NCI-H187 treated with DMSO at 0.1 percent for 48 hours (cell line): ENCODE measurements at regions not wholly inside any gene's neighbourhood (a gene's known extent, or its start where the extent isn't known, plus 50 kb on each side); places are given as distances from the start of the nearest gene placed in this dataset.

Experiments
- DNase-seq: peaks from one replicate; lab custom pipeline; 2025; lab: John Stamatoyannopoulos, UW

DNA sequence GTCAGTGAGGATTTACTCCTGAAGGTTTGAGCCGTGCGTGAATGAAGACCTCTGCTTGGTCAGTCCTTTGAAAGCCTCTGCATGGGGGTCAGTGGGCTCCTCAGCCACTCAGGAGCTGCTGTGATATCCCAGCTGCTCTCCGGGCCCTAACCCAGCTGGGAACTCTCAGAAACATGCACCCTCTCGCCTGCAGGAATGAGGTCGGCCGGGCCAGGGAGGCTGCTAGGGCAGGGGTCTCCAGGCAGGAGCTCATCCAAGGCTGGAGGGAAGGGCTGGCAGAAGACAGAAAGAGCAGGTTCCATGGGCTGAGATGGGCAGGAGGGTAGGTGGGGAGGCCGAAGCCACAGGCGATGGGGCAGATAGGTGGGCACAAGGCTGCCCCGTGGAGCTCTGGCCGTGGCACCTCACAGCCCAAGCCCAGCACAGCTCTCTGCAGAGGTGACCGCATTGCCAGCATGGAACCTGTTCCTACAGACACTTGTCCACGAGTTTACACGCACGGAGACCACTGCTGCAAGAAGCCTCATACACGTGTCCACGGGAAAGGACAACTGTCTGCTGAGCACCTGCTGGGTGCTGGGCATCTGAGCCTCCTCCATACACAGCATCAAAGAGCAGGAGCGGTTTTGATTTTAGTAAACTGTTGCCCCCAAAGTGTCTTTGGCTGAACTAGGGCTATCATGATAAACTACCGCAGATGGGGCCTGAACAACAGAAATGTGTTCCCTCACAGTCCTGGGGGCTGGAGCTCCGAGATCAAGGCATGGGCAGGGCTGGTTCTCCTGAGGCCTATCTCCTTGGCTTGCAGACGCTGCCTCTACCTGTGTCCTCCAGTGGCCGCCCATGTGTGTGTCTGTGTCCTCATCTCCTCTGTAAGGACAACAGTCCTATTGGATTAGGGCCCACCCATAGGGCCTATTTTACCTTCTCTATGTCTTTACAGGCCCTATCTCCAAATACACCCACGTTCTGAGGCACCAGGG lies 85.2 kb upstream of the ADAMTS2 start:
- DNase-seq: no peak

DNA sequence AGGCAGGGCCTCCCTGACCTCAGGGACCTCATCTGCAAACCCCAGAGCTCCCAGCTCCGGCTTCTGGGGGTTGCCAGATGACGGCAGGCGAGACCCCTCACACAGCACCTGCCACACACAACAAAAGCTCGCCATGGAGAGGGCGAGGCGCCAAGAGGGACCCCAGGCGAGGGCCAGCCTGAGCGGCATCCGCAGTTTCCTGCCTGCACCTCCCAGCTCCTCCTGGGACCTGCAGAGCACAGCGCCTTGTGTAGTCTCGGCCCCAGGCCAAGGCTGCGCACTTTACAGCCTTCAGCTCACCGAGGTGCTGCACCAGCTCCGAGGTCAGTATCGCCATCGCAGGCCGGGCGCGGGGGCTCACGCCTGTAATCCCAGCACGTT lies 82.4 kb upstream of the ADAMTS2 start:
- no peak for DNase-seq

DNA sequence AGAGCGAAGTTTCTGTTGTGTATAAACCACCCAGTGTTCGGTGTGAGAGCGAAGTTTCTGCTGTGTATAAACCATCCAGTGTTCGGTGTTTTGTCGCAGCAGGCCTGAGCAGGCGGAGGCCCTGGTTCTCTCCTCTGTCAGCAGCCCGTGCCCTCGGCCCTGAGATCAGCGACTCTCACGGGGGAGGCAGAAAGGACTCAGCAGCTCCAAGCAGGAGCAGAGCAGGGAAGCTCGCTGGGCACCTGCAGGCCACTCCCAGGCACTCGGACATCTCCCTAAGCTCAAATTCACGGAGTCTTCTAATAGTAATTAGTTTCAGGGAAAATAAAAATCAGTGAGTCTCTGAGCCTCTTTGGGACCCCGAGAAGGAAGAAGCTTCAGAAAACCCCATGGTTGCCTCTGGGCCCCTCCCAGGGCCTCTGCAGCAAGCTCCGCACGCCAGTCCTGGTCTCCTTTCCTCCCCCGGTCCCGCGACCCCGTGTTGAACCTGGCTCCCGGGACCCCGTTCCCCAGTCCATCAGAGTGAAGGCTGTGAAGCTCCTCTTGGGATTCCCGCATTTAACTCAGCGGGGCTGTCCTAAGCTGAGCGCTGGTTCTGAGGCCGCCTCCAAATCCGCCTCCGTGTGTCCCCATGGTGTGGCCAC lies 81.9 kb upstream of the ADAMTS2 start:
- DNase-seq: no peak

DNA sequence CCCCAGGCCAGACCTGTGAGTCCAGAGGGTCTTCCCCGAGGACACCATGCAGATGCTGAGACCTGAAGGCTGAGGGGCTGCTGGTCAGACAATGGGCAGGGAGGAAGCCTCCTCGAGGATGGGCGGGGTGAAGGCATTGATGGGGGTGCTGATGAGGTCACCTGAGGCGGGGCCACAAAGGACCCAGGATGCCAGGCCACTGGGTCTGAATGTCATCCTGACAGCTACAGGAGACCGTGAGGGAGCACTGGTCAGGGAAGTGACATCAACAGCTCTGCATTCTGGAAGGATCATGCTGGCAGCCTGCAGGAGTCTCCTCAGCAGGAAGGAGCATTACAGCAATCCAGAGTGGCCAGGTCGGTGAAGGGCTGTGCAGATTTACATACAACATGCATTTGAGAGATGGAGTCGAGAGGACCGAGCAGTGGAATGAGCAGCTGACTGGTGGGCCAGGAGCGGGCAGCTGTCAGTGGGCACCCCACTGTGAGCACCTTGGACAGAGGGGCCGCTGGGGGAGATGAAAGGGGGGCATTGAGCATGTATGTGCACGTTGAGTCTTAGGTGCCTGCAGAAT lies 77.7 kb upstream of the ADAMTS2 start:
- DNase-seq: no peak

DNA sequence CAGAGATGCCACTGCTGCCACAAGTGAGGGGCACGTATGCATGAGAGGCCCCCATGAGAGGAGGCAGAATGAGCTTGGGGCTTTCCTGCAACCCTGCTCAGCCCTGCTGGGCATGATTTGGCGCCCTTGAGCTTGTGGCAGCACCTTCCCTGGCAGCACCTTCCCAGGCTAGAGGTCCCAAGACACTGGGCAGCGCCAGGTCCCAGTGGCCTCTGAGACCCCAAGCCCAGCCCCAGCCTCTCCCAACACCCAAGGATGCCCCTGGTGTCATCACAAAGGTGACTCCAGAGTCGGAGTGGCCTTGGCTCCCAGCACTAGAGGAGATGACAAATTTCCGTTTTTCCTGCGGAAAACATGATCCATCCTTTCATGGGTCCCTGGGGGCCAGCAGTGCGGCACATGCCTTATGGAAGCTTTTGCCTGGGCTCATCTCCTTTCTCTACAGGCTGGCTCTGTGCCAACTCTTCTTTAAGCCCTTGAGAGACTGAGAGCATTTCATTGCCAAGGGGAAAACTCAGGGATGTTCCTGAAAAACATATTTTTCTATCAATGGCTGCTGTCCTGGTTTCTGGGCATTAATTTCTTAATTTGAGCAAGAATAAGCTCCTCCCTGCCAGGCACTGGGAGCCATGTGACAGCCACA lies 77.1 kb upstream of the ADAMTS2 start:
- no peak for DNase-seq

DNA sequence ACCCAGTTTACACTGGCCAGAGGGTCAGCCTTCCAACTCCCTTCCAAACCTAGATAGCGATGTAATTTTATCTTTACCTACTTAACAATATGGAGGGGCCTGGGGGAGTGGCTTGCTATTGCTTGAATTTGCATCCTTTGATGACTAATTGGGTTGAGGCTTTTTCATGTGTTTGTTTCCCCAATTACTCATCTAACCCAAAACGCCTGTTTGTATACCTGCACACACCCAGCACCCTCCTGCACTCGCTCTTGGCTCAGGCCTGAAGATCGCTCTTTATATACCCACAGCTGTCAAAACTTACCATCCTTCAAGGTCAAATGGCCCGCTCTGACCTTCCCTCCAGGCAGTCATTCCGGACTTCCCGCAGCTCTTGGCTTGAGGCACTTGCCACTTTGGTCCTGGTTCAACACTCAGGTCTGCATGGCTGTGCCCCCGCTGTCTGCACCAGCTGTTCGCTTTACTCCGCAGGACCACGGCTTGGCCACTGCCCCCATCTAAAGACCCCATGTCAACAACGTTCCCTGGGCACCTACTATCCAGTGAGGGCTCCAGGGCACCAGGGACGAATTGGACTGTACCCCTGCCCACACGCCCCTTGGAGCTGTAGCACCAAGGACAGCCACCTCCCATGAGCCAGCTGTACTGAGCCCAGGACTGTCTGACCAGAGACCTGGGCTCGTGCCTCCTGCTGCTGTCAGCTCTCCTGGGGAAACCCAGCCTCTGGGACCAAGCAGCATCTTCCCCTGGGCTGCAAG lies 76.1 kb upstream of the ADAMTS2 start:
- no peak for DNase-seq

DNA sequence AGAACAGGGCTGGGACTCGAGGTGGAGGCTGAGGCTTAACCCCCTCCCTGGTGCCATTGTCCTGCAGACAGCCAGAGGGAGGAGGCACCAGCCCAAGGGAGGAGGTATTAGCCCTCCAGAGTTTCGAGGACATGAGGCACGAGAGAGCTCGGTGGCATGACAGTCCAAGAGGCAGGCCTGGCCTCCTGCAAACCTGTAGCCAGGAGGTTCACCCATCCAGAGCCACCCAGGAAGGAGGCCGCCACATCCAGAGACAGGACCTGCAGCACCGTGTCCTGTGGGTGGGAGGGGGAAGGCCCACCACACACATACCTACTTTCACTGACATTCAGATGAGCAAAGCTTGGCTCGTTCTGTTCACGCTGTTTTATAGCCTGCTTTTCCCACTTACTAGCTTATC lies 75.2 kb upstream of the ADAMTS2 start:
- no peak for DNase-seq

DNA sequence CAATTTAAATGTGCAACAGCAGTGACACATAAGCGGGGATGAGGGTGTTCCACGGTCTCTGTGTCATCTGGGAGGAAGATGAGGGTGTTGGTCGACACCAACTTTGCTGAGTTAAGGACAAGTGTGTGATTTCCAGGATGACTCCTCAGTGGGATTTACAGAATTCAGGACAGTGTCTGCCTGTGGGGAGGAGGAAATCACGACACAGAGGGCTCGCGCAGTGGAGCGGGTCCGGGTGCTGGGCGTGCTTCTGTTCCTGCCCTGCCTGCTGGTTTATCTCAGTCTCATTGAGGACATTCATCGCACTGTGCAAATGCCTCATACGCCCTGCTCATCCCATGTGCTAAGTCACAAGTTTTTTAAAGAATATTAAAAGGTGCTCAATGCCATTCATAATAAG lies 73.7 kb upstream of the ADAMTS2 start:
- no peak for DNase-seq

DNA sequence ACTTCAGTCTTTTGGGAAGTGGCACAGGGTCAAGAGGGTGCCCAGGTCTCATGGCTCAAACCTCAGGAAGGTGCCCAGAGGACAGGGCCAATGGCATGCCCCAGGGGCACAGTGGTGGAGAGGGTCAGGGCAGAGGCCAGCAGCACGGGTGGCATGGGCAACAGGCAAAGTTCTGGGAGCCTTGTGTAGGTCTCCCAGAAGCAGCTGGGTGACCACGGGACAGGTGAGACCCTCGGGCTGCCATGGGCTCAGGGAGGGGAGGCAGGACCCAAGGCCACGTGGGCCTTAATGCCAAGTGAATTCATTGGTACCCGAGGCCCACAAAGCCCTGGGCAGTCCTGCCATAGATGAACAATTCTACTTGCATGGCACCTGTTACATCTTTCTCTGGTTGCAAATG lies 72.4 kb upstream of the ADAMTS2 start:
- no peak for DNase-seq

DNA sequence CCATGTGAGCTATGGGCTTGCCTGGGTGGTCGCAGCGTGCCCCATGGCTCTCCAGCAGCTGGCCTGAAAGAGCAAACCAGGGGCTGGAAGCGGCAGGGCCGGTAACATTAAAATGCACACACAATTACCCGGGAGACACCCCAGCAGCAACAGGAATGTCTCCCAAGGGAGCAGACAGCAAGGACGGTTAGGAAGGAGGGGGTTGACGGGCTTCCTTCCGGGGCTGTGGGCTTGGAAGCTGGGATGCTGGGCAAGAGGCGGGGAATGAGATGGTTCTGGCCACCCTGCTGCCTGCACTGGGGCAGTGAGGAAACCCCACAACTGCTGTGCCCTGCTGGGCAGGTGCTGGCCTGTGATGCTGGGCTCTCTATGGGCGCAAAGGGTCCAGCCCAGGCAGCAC lies 71.8 kb upstream of the ADAMTS2 start:
- DNase-seq: no peak

DNA sequence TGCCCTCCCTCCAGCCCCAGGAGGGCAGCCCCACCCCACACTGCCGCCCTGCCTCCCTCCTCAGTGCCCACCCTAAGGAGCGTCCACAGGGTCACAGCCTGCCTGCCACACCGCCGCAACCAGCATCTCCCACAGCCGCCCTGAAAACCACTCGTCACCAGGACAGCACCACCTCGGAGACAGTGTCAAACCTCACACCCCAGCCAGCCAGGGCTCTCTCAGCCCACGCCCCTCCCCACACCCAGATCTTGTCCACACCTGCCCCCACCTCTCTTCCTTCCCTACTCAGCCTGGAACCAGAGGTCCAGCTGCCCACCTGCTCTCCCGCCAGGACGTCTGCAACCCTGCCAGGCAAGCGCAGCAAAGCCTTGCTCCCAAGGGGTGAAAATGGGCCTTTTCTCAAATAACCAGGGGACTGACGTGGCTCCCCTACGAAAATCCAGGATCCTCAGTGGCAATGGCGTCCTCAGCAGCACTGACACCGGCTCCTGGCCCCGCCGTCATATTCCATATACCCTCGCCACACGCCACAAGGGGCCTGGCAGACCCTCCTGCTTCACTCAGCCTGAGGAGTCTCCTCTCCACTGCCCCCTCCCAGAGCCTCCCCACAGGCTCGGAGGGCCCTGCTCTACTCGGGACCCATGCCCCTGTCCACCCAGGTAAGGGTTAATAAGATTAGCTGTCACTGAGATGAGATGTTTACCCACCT lies 71.0 kb upstream of the ADAMTS2 start:
- DNase-seq: no peak

DNA sequence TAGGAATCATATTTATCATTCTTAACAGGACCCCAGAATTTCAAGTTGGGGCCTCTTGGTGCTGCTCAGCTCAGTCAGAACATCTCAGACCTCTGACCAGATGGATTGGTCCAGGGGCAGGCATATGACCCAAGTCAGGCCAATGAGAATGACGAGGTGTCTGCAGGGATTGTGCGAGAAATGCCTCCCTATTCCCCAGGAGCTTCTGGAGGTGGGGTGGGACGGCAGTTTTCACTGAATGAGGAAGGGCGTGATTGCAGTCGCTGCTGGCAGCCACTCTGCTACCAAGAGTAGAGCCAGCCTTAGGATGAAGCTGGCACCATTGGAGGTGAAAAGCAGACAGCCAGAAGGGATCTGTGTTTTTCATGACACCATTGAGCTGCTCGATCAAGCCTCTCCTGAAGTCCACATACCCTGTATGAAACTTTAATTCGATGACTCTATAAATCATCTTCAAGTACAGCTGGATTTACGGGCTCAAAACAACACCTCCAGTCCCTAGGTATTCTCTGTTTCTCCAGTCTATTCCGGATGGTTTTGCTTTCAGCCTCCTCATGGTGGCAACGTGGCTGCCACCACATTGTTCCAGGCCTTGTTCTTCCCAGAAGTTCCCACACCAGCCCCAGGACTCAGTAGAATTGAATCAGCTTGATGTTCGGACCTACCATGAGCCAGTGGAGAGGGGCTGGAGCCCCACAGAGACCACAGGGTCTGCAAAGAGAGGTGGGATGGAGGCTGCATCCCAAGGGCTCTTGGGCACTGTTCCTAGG lies 70.2 kb upstream of the ADAMTS2 start:
- no peak for DNase-seq

DNA sequence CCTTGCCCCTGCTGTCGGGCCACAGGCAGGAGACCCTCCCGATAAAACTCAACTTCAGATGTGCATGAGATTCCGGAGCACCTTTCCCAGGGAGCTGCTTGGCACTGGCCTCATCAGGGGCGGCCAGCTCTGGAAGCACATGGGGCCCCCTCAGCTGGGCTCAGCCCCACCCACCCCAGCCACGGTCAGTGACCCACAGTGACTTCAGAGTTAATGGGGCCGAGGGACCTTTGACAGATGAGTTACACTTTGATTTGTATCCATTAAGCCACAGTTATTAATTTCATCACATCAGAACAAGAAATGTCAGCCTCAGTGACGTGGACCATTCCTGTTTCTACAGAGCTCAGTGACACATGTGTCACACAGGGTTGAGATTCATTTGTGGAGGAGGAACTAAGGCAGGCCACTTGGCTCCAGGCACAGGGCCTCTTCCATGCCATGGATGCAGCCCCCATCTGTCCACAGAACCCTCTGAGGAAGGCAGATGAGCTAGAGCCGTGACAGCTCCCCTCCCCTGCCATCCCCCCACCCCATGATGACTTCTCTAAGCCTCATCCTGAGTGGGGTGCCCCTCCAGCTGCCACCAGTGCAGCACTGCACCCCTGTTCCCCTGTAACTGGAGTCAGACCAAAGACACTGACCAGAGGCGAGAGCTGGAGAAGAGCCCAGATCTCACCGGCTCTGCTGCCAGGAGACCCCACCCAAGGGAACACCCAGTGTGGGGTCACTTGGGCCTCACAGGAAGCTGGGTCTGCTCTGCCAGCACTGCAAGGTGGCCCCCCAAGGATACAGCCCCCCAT lies 69.4 kb upstream of the ADAMTS2 start:
- DNase-seq: no peak

DNA sequence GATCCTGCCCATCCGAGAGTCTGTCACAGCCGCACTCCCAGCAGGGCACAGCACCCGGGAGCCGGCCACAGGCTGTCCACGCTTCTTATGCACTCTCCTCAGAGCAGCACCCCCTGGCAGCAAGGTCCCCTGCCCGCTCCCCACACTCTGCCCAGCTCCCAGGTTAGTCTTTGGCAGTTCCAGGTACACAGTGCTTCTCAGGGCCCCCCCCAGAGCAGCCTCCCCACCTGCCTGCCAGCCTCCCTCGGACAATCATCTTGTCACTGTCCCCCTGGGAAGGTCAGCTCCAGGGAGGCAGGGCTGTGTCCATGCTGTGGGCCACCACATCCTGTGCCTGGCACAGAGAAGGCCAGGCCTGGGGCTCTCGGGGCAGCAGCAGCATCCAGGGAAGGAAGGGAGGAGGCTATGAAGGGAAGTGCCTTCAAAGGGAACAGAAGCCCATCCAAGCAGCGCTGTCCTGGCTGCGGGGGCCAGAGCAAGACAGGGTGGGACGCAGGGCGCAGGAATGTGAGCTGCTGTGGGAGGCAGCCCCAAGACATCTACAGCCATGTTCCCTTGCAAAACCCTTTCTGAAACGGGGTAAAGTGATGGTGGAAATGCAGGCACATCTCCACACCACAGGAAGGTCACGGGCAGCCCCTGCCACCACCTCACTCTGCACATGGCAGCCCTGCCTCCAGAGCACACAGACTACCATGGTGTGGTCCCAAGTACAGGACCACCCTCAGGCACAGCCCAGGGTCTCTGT lies 68.6 kb upstream of the ADAMTS2 start:
- no peak for DNase-seq

DNA sequence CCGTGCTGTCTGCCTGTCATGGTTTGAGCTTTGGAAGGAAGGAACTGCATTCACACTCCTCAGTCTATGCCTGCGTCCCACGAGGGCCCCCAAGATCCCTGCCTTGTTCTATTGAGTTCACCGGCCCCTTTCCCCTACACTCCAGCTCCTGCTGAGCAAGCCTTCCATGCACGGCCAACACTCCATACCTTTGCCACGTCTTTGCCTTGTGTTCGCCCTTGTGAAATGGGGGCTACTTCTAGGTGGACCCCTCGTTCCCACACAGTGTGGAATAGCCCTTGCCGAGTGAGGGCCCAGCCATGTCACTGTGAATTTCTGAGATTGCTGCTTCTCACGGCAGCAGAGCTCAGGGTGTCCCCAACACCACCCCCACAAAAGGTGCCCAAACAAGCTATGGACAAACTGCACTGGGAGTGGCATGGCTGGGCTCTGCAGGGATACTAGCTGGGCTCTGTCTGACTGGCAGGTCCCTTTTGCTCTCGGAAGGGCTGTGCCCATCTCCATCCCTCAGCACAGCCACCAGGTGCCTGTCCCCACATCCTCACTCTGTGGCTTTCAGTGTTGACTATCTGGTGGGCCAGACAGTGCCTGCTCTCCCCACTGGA lies 67.9 kb upstream of the ADAMTS2 start:
- DNase-seq: no peak

DNA sequence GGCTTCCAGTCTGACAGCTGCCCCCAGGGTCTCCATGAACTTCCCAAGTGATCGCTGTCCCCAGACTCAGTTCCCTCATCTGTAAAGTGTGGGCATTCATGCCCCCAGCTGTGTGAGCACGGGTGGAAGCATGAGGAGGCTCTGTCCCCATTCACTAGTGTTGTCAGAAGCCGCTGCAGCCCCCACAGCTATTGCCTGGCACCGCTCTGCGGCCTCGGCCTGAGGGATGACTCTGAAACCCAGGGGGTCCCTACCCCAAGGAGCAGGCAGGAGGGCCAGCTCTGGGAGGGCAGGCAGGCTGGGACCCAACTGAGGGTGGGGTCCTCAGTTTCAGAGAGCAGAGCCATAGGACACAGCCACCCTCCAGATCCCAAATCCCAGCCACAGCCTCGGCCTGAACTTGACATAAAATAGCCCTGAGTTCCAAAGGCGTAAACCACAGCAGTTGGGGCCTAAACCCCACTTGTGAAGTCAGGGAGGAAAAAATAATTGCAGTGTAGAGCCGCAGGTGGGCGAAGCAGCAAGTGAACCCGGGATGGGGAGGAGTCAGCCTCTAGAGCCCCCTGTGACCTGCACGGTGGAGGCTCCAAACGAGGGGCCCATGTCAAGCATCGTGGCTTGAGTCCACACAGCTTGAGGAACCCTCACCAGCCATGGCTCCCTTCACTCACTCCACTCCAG lies 66.0 kb upstream of the ADAMTS2 start:
- no peak for DNase-seq

DNA sequence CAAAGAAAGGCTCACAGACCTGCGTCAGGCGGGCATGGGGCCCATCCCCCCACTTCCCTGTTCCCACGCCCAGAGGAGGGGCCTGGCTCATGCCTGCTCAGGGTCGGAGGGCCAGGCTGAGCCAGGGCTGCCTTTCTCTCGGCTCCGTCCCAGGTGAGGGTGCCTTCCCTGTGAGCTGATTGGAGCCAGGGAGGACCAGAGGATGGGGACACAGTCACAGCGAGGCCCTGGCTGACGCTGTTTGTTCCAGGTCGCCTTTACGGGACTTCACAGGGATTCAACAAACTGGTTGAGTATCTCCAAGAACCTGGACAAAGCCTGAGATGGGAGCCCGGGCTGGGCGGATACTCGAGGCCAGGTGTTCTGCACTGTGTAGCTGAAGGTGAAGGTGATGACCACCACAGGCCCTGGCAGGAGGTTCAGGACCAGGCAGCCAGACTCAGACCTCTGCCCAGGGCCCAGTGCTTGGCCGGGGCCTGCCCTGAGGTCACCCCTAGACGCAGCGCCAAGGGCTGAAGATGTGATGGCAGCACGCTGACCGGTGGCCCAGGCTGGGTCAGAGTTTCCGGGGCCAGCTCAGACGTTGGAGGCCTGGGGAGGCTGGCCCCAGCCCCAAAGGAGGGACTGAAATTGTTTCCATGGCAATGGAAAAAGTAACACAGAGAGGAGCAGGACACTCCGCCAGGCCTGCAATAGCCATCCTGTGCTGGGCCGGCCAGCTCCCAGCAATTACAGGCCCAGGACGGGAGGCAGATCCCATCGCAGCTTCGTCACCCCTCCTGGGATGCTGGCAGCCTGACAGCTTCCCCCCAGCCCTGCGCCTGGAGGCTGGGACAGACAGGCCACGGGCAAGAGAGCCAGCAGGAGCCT lies 65.3 kb upstream of the ADAMTS2 start:
- DNase-seq: no peak
